GM12878 (cell line): ENCODE measurements at regions not wholly inside any gene's neighbourhood (a gene's known extent, or its start where the extent isn't known, plus 50 kb on each side); places are given as distances from the start of the nearest gene placed in this dataset.

ENCODE experiments used
- CEBPZ ChIP-seq: fragments of 150-350 bp; IDR thresholded peaks from 2 replicates; pipeline ENCODE4 v1.6.1; 2016; ENCODE audit warnings: low read depth, low read length
- CTCF ChIP-seq, 3 experiments: IDR thresholded peaks in 2 of 3; conservative IDR thresholded peaks in 1 of 3; 2 replicates each; pipeline ENCODE4 v1.5.1; 2011; ENCODE audit warnings: low read depth in 3 of 3, low read length in 3 of 3, mild to moderate bottlenecking in 3 of 3, control low read depth in 2 of 3, moderate library complexity in 2 of 3, inconsistent platforms in 1 of 3, mixed read lengths in 1 of 3; ENCODE audit not compliant: control insufficient read depth in 2 of 3, insufficient read depth in 1 of 3; ENCODE audit errors: extremely low read depth in 1 of 3
- E2F8 ChIP-seq: fragments of 450-650 bp; IDR thresholded peaks from 2 replicates; pipeline ENCODE4 v1.6.1; 2018; ENCODE audit warnings: mild to moderate bottlenecking, low read depth, moderate library complexity; ENCODE audit not compliant: partially characterized antibody
- MXI1 ChIP-seq: fragments of 150-350 bp; IDR thresholded peaks from 2 replicates; pipeline ENCODE4 v1.6.1; 2011; ENCODE audit warnings: low read depth, mild to moderate bottlenecking, inconsistent platforms, low read length, improper control_type of control experiment
- PAX5 ChIP-seq: IDR thresholded peaks from 2 replicates; pipeline ENCODE4 v1.6.1; 2011; ENCODE audit warnings: low read depth, low read length, borderline replicate concordance
- PBX3 ChIP-seq: IDR thresholded peaks from 2 replicates; pipeline ENCODE4 v1.6.1; 2011; ENCODE audit warnings: mild to moderate bottlenecking, low read depth, low read length, moderate library complexity; ENCODE audit not compliant: insufficient replicate concordance
- REST ChIP-seq: IDR thresholded peaks from 2 replicates; pipeline ENCODE4 v1.6.1; 2012; ENCODE audit warnings: mild to moderate bottlenecking, low read depth, low read length
- RFX5 ChIP-seq: IDR thresholded peaks from 2 replicates; pipeline ENCODE4 v1.6.1; 2011; ENCODE audit warnings: low read depth, low read length, improper control_type of control experiment
- ZBTB11 ChIP-seq: fragments of 450-650 bp; formaldehyde crosslinking; IDR thresholded peaks from 2 replicates; pipeline ENCODE4 v1.5.0; 2022; ENCODE audit warnings: mild to moderate bottlenecking, missing genetic modification characterization
- ZNF24 ChIP-seq: fragments of 450-650 bp; IDR thresholded peaks from 2 replicates; pipeline ENCODE4 v1.6.1; 2017; ENCODE audit warnings: antibody characterized with exemption, mild to moderate bottlenecking

GRCh38 chr10:118139321-118139720, 92.6 kb upstream of the RAB11FIP2 start:
- TF ChIP-seq REST = no peak
- no peak for TF ChIP-seq ZNF24
- no peak for TF ChIP-seq MXI1
- no peak for TF ChIP-seq E2F8
- no peak for TF ChIP-seq CTCF (IDR thresholded peaks at IDR 0.05 in 2 of 3, conservative IDR thresholded peaks at IDR 0.05 in 1 of 3; ENCODE audit: control insufficient read depth in 2 of 3, extremely low read depth in 1 of 3, insufficient read depth in 1 of 3, low read depth in 3 of 3, low read length in 3 of 3)
- TF ChIP-seq PBX3 = no peak
- TF ChIP-seq CEBPZ = no peak
- TF ChIP-seq ZBTB11 (CRISPR knock-in tag) = no peak
- no peak for TF ChIP-seq RFX5
- TF ChIP-seq PAX5 = no peak
